ENCODE measurements at regions not wholly inside any gene's neighbourhood (a gene's known extent, or its start where the extent isn't known, plus 50 kb on each side); places are given as distances from the start of the nearest gene placed in this dataset.

DNA sequence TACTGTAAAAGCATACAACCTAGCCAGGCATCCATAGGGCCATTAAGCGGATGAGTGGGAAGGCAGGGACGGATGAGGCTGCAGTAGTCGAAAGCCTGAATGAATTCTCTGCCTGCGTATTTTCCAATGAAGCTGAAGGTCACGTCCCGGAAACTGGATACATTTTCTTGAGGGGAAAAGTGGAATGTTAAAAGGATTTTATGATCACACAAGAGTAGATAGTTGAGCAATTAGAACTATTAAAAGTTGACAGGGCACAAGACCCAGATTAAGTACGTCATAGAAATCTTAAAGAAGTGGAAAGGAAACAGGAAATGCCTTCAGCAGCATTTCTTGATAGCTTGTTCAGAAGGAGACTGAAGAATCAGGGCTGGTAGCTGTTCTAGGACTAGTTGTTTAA is 98.3 kb upstream of the CXXC4 start:
- H3K4me2 ChIP-seq (replicated peaks; ENCODE audit: extremely low read depth, low read length, poor library complexity, severe bottlenecking) = no peak overlapping the region
- DNase-seq = no peak
- Mint-ChIP-seq H3K27ac (no peak overlapping the region), H3K9me3 (peaks cover 0 to 2% (median 0%) of the 10 kb centered on the region in 7 donors), H3K4me1 (no peaks in the 10 kb centered on the region), H3K4me3 (no peak overlapping the region), H3K36me3 (no peaks in the 10 kb centered on the region), H3K27me3 (ENCODE audit: low read depth in 3 of 3) (peaks cover 0 to 3% (median 1%) of the 10 kb centered on the region in 3 donors)
- H2AFZ ChIP-seq (ENCODE audit: insufficient read depth, low read depth, low read length, poor library complexity, severe bottlenecking) = no peak overlapping the region
- H3K27ac ChIP-seq (ENCODE audit: low read depth in 1 of 2, low read length in 2 of 2) = no peak overlapping the region
- H3K27me3 ChIP-seq (ENCODE audit: control insufficient read depth in 2 of 2, insufficient read depth in 2 of 2, low read length in 2 of 2) = no peaks in the 10 kb centered on the region
- H3K9me3 ChIP-seq (replicated peaks in 1 of 2; ENCODE audit: control insufficient read depth in 1 of 2, insufficient read depth in 1 of 2, low read length in 2 of 2) = no peaks in the 10 kb centered on the region
- no peaks in the 10 kb centered on the region for H3K4me1 ChIP-seq (ENCODE audit: control insufficient read depth in 1 of 2, insufficient read depth in 2 of 2, low read length in 2 of 2)
- H4K20me1 ChIP-seq (ENCODE audit: insufficient read depth, low read length) = no peaks in the 10 kb centered on the region
- no peaks in the 10 kb centered on the region for H3K36me3 ChIP-seq (replicated peaks in 1 of 2; ENCODE audit: control insufficient read depth in 1 of 2, insufficient read depth in 2 of 2, low read length in 2 of 2)
- TF ChIP-seq CTCF (IDR thresholded peaks at IDR 0.05) = no peak
- H3K9ac ChIP-seq (ENCODE audit: insufficient read depth, low read length, poor library complexity, severe bottlenecking) = no peak overlapping the region
- intact Hi-C loops (cut with micrococcal nuclease) = no loop called here
- WGBS (ENCODE audit: insufficient coverage) = 61% methylated on average over 5 of the region's 7 CpGs
- H3K4me3 ChIP-seq (replicated peaks in 1 of 3; ENCODE audit: low read depth in 2 of 3, low read length in 3 of 3) = no peak overlapping the region
- no peaks in the 10 kb centered on the region for H3K79me2 ChIP-seq (ENCODE audit: insufficient read depth, low read length)

- Mint-ChIP-seq H3K4me1 (no peaks in the 10 kb centered on the region), H3K36me3 (no peaks in the 10 kb centered on the region), H3K4me3 (no peak overlapping the region), H3K27me3 (ENCODE audit: low read depth in 3 of 3) (peaks cover 1 to 3% (median 3%) of the 10 kb centered on the region in 3 donors), H3K9me3 (peaks cover 0 to 3% (median 0%) of the 10 kb centered on the region in 7 donors), H3K27ac (no peak overlapping the region)
- no peaks in the 10 kb centered on the region for H4K20me1 ChIP-seq (ENCODE audit: insufficient read depth, low read length)
- no peaks in the 10 kb centered on the region for H3K36me3 ChIP-seq (replicated peaks in 1 of 2; ENCODE audit: control insufficient read depth in 1 of 2, insufficient read depth in 2 of 2, low read length in 2 of 2)
- no peak overlapping the region for H2AFZ ChIP-seq (ENCODE audit: insufficient read depth, low read depth, low read length, poor library complexity, severe bottlenecking)
- no peak overlapping the region for H3K9ac ChIP-seq (ENCODE audit: insufficient read depth, low read length, poor library complexity, severe bottlenecking)
- H3K27ac ChIP-seq (ENCODE audit: low read depth in 1 of 2, low read length in 2 of 2) = no peak overlapping the region
- no peak for TF ChIP-seq CTCF (IDR thresholded peaks at IDR 0.05)
- no peaks in the 10 kb centered on the region for H3K79me2 ChIP-seq (ENCODE audit: insufficient read depth, low read length)
- no CpG with 5 or more reads among the region's 5 CpGs for WGBS (ENCODE audit: insufficient coverage)
- no peak for DNase-seq
- H3K4me1 ChIP-seq (ENCODE audit: control insufficient read depth in 1 of 2, insufficient read depth in 2 of 2, low read length in 2 of 2) = no peaks in the 10 kb centered on the region
- H3K4me3 ChIP-seq (replicated peaks in 1 of 3; ENCODE audit: low read depth in 2 of 3, low read length in 3 of 3) = no peak overlapping the region
- no peaks in the 10 kb centered on the region for H3K9me3 ChIP-seq (replicated peaks in 1 of 2; ENCODE audit: control insufficient read depth in 1 of 2, insufficient read depth in 1 of 2, low read length in 2 of 2)
- no peaks in the 10 kb centered on the region for H3K27me3 ChIP-seq (ENCODE audit: control insufficient read depth in 2 of 2, insufficient read depth in 2 of 2, low read length in 2 of 2)
- intact Hi-C loops (cut with micrococcal nuclease) = no loop called here
- H3K4me2 ChIP-seq (replicated peaks; ENCODE audit: extremely low read depth, low read length, poor library complexity, severe bottlenecking) = no peak overlapping the region
Observed at GRCh38 chr4:104596189-104596588, 101.5 kb upstream of the CXXC4 start.
